Gastrocnemius medialis (tissue), 4 donors: ENCODE measurements at regions not wholly inside any gene's neighbourhood (a gene's known extent, or its start where the extent isn't known, plus 50 kb on each side); places are given as distances from the start of the nearest gene placed in this dataset.
A peak's percentile ranks its signal among the peaks of the same experiment; 100 is the strongest.

Experiments used
- CTCF ChIP-seq, 5 experiments: fragments of 450-650 bp in 3 of 5; fragments of 200-600 bp in 2 of 5; sonication (generic) in 2 of 5; IDR thresholded peaks in 4 of 5; conservative IDR thresholded peaks in 1 of 5; 1 replicate in 4 of 5; 2 replicates in 1 of 5; pipeline ENCODE4 v1.5.1; 2016 to 2019; ENCODE audit warnings: antibody characterized with exemption in 5 of 5, mild to moderate bottlenecking in 3 of 5, moderate library complexity in 3 of 5
- POLR2A ChIP-seq, 2 donors: fragments of 450-650 bp; IDR thresholded peaks; one replicate each; pipeline ENCODE4 v1.6.1; 2017; ENCODE audit warnings: antibody characterized with exemption in 2 of 2, mild to moderate bottlenecking in 2 of 2, moderate library complexity in 2 of 2

DNA sequence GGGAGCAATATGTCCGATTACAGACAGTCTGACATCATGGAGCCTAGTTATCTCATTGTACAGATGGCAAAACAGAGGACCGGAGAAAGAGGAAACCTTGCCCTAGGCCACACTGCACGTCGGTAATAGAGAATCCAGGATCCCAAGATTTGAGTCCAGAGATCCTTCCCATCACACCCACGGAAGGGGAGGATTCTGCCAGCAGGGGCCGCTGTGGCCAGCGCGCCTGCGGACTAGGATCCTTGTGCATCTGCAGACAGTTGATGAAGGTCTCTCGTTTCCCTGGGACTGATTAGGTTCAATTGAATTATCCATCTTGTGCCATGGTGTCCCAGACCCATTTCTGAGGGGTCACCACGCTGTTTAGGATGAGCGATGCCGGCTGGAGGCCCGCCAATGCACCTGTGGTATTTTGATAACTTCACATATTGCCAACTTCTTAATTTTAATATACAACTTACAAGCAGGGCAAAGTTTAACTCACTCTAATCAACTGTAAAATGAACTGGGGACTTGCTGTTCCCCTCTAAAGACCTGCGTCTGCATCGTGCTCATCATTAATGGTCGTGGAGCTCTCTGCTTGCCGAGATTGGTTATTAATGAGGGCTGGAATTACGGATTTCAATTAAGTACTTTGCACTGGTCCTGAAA lies 592.7 kb upstream of the BRINP1 start:
- TF ChIP-seq CTCF (IDR thresholded peaks at IDR 0.05 in 4 of 5, conservative IDR thresholded peaks at IDR 0.05 in 1 of 5) (peak; percentile 10 to 60 (median 39)), POLR2A (IDR thresholded peaks at IDR 0.05) (no peak)
